ENCODE measurements at regions not wholly inside any gene's neighbourhood (a gene's known extent, or its start where the extent isn't known, plus 50 kb on each side); places are given as distances from the start of the nearest gene placed in this dataset.

- TF ChIP-seq CTCF (IDR thresholded peaks at IDR 0.05; ENCODE audit: low read length, missing control alignments) = no peak
- no peak for DNase-seq (ENCODE audit: low read depth)
- H3K4me3 ChIP-seq (replicated peaks; ENCODE audit: low read depth, low read length) = no peak overlapping the region
These were observed 288.8 kb downstream of the LTN1 start for GRCh38 chr21:28703861-28704260.

- no peak overlapping the region for H3K4me3 ChIP-seq (replicated peaks; ENCODE audit: low read depth, low read length)
- no peak for DNase-seq (ENCODE audit: low read depth)
- no peak for TF ChIP-seq CTCF (IDR thresholded peaks at IDR 0.05; ENCODE audit: low read length, missing control alignments)
These were observed 292.9 kb downstream of the LTN1 start for GRCh38 chr21:28699596-28700259.

- no peak for TF ChIP-seq CTCF (IDR thresholded peaks at IDR 0.05; ENCODE audit: low read length, missing control alignments)
- no peak for DNase-seq (ENCODE audit: low read depth)
- H3K4me3 ChIP-seq (replicated peaks; ENCODE audit: low read depth, low read length) = no peak overlapping the region
These were observed 293.5 kb downstream of the LTN1 start for GRCh38 chr21:28699186-28699585.

- H3K4me3 ChIP-seq (replicated peaks; ENCODE audit: low read depth, low read length) = no peak overlapping the region
- no peak for TF ChIP-seq CTCF (IDR thresholded peaks at IDR 0.05; ENCODE audit: low read length, missing control alignments)
- no peak for DNase-seq (ENCODE audit: low read depth)
These were observed 295.8 kb downstream of the LTN1 start for GRCh38 chr21:28696844-28697410.

GRCh38 chr21:28693476-28693875, 299.2 kb downstream of the LTN1 start:
- DNase-seq (ENCODE audit: low read depth) = no peak
- TF ChIP-seq CTCF (IDR thresholded peaks at IDR 0.05; ENCODE audit: low read length, missing control alignments) = no peak
- no peak overlapping the region for H3K4me3 ChIP-seq (replicated peaks; ENCODE audit: low read depth, low read length)

GRCh38 chr21:28690196-28690595, 302.5 kb downstream of the LTN1 start:
- no peak for DNase-seq (ENCODE audit: low read depth)
- TF ChIP-seq CTCF (IDR thresholded peaks at IDR 0.05; ENCODE audit: low read length, missing control alignments) = no peak
- H3K4me3 ChIP-seq (replicated peaks; ENCODE audit: low read depth, low read length) = no peak overlapping the region

GRCh38 chr21:28688381-28688780, 304.3 kb downstream of the LTN1 start:
- DNase-seq (ENCODE audit: low read depth) = no peak
- no peak for TF ChIP-seq CTCF (IDR thresholded peaks at IDR 0.05; ENCODE audit: low read length, missing control alignments)

More at GRCh38 chr21:28688381-28688780, 304.3 kb downstream of the LTN1 start:
- no peak overlapping the region for H3K4me3 ChIP-seq (replicated peaks; ENCODE audit: low read depth, low read length)
